ENCODE measurements at regions not wholly inside any gene's neighbourhood (a gene's known extent, or its start where the extent isn't known, plus 50 kb on each side); places are given as distances from the start of the nearest gene placed in this dataset.

GRCh38 chr12:114944736-114945135 lies 260.8 kb upstream of the TBX3 start:
- TF ChIP-seq POLR2A (IDR thresholded peaks at IDR 0.05; ENCODE audit: low read length) (no peak), GATA1 (IDR thresholded peaks at IDR 0.05; ENCODE audit: low read depth, low read length) (no peak)

All from erythroblast (primary cell).